ENCODE measurements at regions not wholly inside any gene's neighbourhood (a gene's known extent, or its start where the extent isn't known, plus 50 kb on each side); places are given as distances from the start of the nearest gene placed in this dataset.
"Not testable (repeated sequence)": the region's sequence is repeated elsewhere in the genome, so short reads cannot be mapped to it uniquely, and the experiment has no call there.

- no peak for DNase-seq
Observed at GRCh38 chr21:15204970-15205286, 140.1 kb upstream of the NRIP1 start.

- DNase-seq, result no peak
Observed at GRCh38 chr21:15206514-15206913, 141.7 kb upstream of the NRIP1 start.

GRCh38 chr21:15207231-15207630, 142.4 kb upstream of the NRIP1 start:
- DNase-seq, result no peak

- DNase-seq, result no peak
Observed at GRCh38 chr21:15207635-15208370, 143.0 kb upstream of the NRIP1 start.

- DNase-seq, result no peak
Observed at GRCh38 chr21:15208786-15209185, 144.0 kb upstream of the NRIP1 start.

- no peak for DNase-seq
Observed at GRCh38 chr21:15209224-15209623, 144.4 kb upstream of the NRIP1 start.

GRCh38 chr21:15210235-15210678, 145.5 kb upstream of the NRIP1 start:
- peak; percentile 35 for DNase-seq

GRCh38 chr21:15211491-15212133, 146.8 kb upstream of the NRIP1 start:
- no peak for DNase-seq

- no peak for DNase-seq
Observed at GRCh38 chr21:15212206-15212605, 147.4 kb upstream of the NRIP1 start.

- not testable (repeated sequence) for DNase-seq
Observed at GRCh38 chr21:15218476-15218875, 153.7 kb upstream of the NRIP1 start.

GRCh38 chr21:15219039-15219438, 154.2 kb upstream of the NRIP1 start:
- no peak for DNase-seq

GRCh38 chr21:15219894-15220293, 155.1 kb upstream of the NRIP1 start:
- DNase-seq, result no peak

GRCh38 chr21:15221799-15222386, 157.1 kb upstream of the NRIP1 start:
- no peak for DNase-seq

- DNase-seq, result no peak
Observed at GRCh38 chr21:15222707-15223106, 157.9 kb upstream of the NRIP1 start.

GRCh38 chr21:15224346-15225086, 159.7 kb upstream of the NRIP1 start:
- peak; percentile 27 for DNase-seq

- DNase-seq, result no peak
Observed at GRCh38 chr21:15227919-15228318, 163.1 kb upstream of the NRIP1 start.

GRCh38 chr21:15229390-15229789, 164.6 kb upstream of the NRIP1 start:
- DNase-seq, result no peak

- no peak for DNase-seq
Observed at GRCh38 chr21:15233611-15234010, 168.8 kb upstream of the NRIP1 start.

GRCh38 chr21:15236111-15236510, 171.3 kb upstream of the NRIP1 start:
- DNase-seq, result no peak

GRCh38 chr21:15240848-15241247, 176.0 kb upstream of the NRIP1 start:
- DNase-seq, result no peak

GRCh38 chr21:15241997-15242736, 177.4 kb upstream of the NRIP1 start:
- DNase-seq, result no peak

- DNase-seq, result no peak
Observed at GRCh38 chr21:15242906-15243305, 178.1 kb upstream of the NRIP1 start.

- no peak for DNase-seq
Observed at GRCh38 chr21:15243406-15243805, 178.6 kb upstream of the NRIP1 start.

Data from T1000 (cell line).